ENCODE measurements at regions not wholly inside any gene's neighbourhood (a gene's known extent, or its start where the extent isn't known, plus 50 kb on each side); places are given as distances from the start of the nearest gene placed in this dataset.

DNA sequence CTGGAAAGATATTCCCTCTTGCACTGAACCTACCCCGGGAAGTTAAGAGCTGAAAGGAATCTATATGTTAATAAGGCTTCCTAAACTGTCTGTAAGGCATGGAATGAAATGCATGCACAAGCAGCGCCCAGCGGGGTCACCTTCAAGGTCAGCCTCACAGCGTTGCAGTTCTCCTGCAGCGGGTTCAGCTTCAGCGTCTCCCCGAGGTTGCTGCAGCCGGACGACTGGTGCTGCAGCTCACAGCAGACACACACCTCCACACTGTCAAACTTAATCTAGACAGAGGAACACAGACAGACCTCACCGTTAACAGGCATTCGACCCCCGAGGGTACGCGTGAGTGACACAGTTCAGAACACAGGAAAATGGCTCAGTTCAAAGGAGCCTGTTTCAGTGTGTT lies 73.3 kb downstream of the NSMCE3 start:
- H3K79me2 ChIP-seq (ENCODE audit: low read length), result no peaks in the 10 kb centered on the region
- H3K27ac ChIP-seq (ENCODE audit: low read length), result no peak overlapping the region
- no peak for TF ChIP-seq EZH2phosphoT487 (IDR thresholded peaks at IDR 0.05; ENCODE audit: low read depth)
- TF ChIP-seq, protein P1, sequence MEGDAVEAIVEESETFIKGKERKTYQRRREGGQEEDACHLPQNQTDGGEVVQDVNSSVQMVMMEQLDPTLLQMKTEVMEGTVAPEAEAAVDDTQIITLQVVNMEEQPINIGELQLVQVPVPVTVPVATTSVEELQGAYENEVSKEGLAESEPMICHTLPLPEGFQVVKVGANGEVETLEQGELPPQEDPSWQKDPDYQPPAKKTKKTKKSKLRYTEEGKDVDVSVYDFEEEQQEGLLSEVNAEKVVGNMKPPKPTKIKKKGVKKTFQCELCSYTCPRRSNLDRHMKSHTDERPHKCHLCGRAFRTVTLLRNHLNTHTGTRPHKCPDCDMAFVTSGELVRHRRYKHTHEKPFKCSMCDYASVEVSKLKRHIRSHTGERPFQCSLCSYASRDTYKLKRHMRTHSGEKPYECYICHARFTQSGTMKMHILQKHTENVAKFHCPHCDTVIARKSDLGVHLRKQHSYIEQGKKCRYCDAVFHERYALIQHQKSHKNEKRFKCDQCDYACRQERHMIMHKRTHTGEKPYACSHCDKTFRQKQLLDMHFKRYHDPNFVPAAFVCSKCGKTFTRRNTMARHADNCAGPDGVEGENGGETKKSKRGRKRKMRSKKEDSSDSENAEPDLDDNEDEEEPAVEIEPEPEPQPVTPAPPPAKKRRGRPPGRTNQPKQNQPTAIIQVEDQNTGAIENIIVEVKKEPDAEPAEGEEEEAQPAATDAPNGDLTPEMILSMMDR (IDR thresholded peaks at IDR 0.05; ENCODE audit: low read depth, low read length), result no peak
- no peaks in the 10 kb centered on the region for H3K36me3 ChIP-seq (replicated peaks; ENCODE audit: low read depth, low read length)
- no peak overlapping the region for H2AFZ ChIP-seq (ENCODE audit: low read depth, low read length)
- H3K9ac ChIP-seq (ENCODE audit: low read length), result no peak overlapping the region
- no peak overlapping the region for H3K4me2 ChIP-seq (ENCODE audit: low read length)
- no peaks in the 10 kb centered on the region for H4K20me1 ChIP-seq (ENCODE audit: insufficient read depth, low read length)
- H3K9me3 ChIP-seq (ENCODE audit: insufficient read depth, low read length), result no peaks in the 10 kb centered on the region
- no peak overlapping the region for H3K4me3 ChIP-seq (ENCODE audit: low read length)
- peaks cover 13% of the 10 kb centered on the region; the same call in 1 of the 2 replicates for H3K27me3 ChIP-seq (ENCODE audit: low read depth, low read length)
- H3K4me1 ChIP-seq (ENCODE audit: low read length), result no peaks in the 10 kb centered on the region

- Histone ChIP-seq H3K79me2 (ENCODE audit: low read length) (no peaks in the 10 kb centered on the region), H3K4me1 (ENCODE audit: low read length) (no peaks in the 10 kb centered on the region), H3K36me3 (replicated peaks; ENCODE audit: low read depth, low read length) (no peaks in the 10 kb centered on the region), H3K4me2 (ENCODE audit: low read length) (no peak overlapping the region), H3K9ac (ENCODE audit: low read length) (no peak overlapping the region), H4K20me1 (ENCODE audit: insufficient read depth, low read length) (no peaks in the 10 kb centered on the region), H3K27me3 (ENCODE audit: low read depth, low read length) (peaks cover 20% of the 10 kb centered on the region; the same call in 1 of the 2 replicates), H3K9me3 (ENCODE audit: insufficient read depth, low read length) (no peaks in the 10 kb centered on the region), H2AFZ (ENCODE audit: low read depth, low read length) (no peak overlapping the region), H3K4me3 (ENCODE audit: low read length) (no peak overlapping the region), H3K27ac (ENCODE audit: low read length) (no peak overlapping the region)
- TF ChIP-seq, protein P1 (IDR thresholded peaks at IDR 0.05; ENCODE audit: low read depth, low read length), result no peak
- no peak for TF ChIP-seq EZH2phosphoT487 (IDR thresholded peaks at IDR 0.05; ENCODE audit: low read depth)
Measured at GRCh38 chr15:29194866-29195265, 74.8 kb downstream of the NSMCE3 start.

GRCh38 chr15:29183071-29183831 lies 86.4 kb downstream of the NSMCE3 start:
- no peaks in the 10 kb centered on the region for H3K9me3 ChIP-seq (ENCODE audit: insufficient read depth, low read length)
- H4K20me1 ChIP-seq (ENCODE audit: insufficient read depth, low read length), result no peaks in the 10 kb centered on the region
- H3K79me2 ChIP-seq (ENCODE audit: low read length), result no peaks in the 10 kb centered on the region
- H2AFZ ChIP-seq (ENCODE audit: low read depth, low read length), result no peak overlapping the region
- peaks cover 4% of the 10 kb centered on the region; the same call in 1 of the 2 replicates for H3K27me3 ChIP-seq (ENCODE audit: low read depth, low read length)
- H3K27ac ChIP-seq (ENCODE audit: low read length), result no peak overlapping the region
- H3K4me1 ChIP-seq (ENCODE audit: low read length), result peaks cover 12% of the 10 kb centered on the region
- no peak for TF ChIP-seq EZH2phosphoT487 (IDR thresholded peaks at IDR 0.05; ENCODE audit: low read depth)
- TF ChIP-seq, protein P1 (IDR thresholded peaks at IDR 0.05; ENCODE audit: low read depth, low read length), result no peak
- no peak overlapping the region for H3K9ac ChIP-seq (ENCODE audit: low read length)
- no peaks in the 10 kb centered on the region for H3K36me3 ChIP-seq (replicated peaks; ENCODE audit: low read depth, low read length)
- peak overlapping the region; percentile 10 for H3K4me2 ChIP-seq (ENCODE audit: low read length)
- no peak overlapping the region for H3K4me3 ChIP-seq (ENCODE audit: low read length)

GRCh38 chr15:29182590-29182989 lies 87.0 kb downstream of the NSMCE3 start:
- H3K4me2 ChIP-seq (ENCODE audit: low read length), result peak overlapping the region; percentile 10
- H3K9ac ChIP-seq (ENCODE audit: low read length), result no peak overlapping the region
- no peak overlapping the region for H3K4me3 ChIP-seq (ENCODE audit: low read length)
- no peaks in the 10 kb centered on the region for H4K20me1 ChIP-seq (ENCODE audit: insufficient read depth, low read length)
- H2AFZ ChIP-seq (ENCODE audit: low read depth, low read length), result no peak overlapping the region
- no peak overlapping the region for H3K27ac ChIP-seq (ENCODE audit: low read length)
- H3K36me3 ChIP-seq (replicated peaks; ENCODE audit: low read depth, low read length), result no peaks in the 10 kb centered on the region
- peaks cover 12% of the 10 kb centered on the region for H3K4me1 ChIP-seq (ENCODE audit: low read length)
- H3K9me3 ChIP-seq (ENCODE audit: insufficient read depth, low read length), result no peaks in the 10 kb centered on the region
- no peak for TF ChIP-seq EZH2phosphoT487 (IDR thresholded peaks at IDR 0.05; ENCODE audit: low read depth)
- TF ChIP-seq, protein P1 (IDR thresholded peaks at IDR 0.05; ENCODE audit: low read depth, low read length), result no peak
- peaks cover 4% of the 10 kb centered on the region for H3K27me3 ChIP-seq (ENCODE audit: low read depth, low read length)
- no peaks in the 10 kb centered on the region for H3K79me2 ChIP-seq (ENCODE audit: low read length)
